ENCODE measurements at regions not wholly inside any gene's neighbourhood (a gene's known extent, or its start where the extent isn't known, plus 50 kb on each side); places are given as distances from the start of the nearest gene placed in this dataset.

GRCh38 chr6:154925130-154925529, 70.0 kb upstream of the TIAM2 start:
- TF ChIP-seq CSRNP3 (CRISPR knock-in tag; IDR thresholded peaks at IDR 0.05) (no peak), ZFP30 (CRISPR knock-in tag; IDR thresholded peaks at IDR 0.05) (no peak), ZFP3 (CRISPR knock-in tag; IDR thresholded peaks at IDR 0.05) (no peak), ESRRG (CRISPR knock-in tag; IDR thresholded peaks at IDR 0.05) (no peak), RARB (CRISPR knock-in tag; IDR thresholded peaks at IDR 0.05) (no peak), PPARA (CRISPR knock-in tag; IDR thresholded peaks at IDR 0.05; ENCODE audit: borderline replicate concordance) (no peak), ARNTL (CRISPR knock-in tag; IDR thresholded peaks at IDR 0.05; ENCODE audit: borderline replicate concordance, low read depth) (no peak), GLIS3 (CRISPR knock-in tag; IDR thresholded peaks at IDR 0.05) (no peak), CREB5 (CRISPR knock-in tag; IDR thresholded peaks at IDR 0.05; ENCODE audit: low read depth) (no peak), ISL1 (CRISPR knock-in tag; IDR thresholded peaks at IDR 0.05) (no peak), CSDC2 (CRISPR knock-in tag; IDR thresholded peaks at IDR 0.05) (no peak), SNAI2 (CRISPR knock-in tag; IDR thresholded peaks at IDR 0.05) (no peak)

Data from SK-N-SH treated with all-trans-retinoic acid at 6 μM for 48 hours (cell line).